Memory B cell (primary cell): ENCODE measurements at regions not wholly inside any gene's neighbourhood (a gene's known extent, or its start where the extent isn't known, plus 50 kb on each side); places are given as distances from the start of the nearest gene placed in this dataset.

Source experiments
- ATAC-seq: fragments of 150-1000 bp; cut with Tn5 transposase; 2 replicates; pipeline ENCODE4 v1.10.0; 2021; ENCODE audit warnings: low read depth, mild to moderate bottlenecking, moderate library complexity
- DNase-seq, 2 donors: peaks; one replicate each; pipeline ENCODE4 v3.0.0; 2022; ENCODE audit warnings: low spot score in 2 of 2
- H3K27ac Mint-ChIP-seq: one replicate; pipeline ENCODE4 v1.8.0; 2022; ENCODE audit warnings: mild to moderate bottlenecking, moderate library complexity, mixed read lengths
- H3K27me3 Mint-ChIP-seq: one replicate; pipeline ENCODE4 v1.8.0; 2022; ENCODE audit warnings: mixed read lengths
- H3K36me3 Mint-ChIP-seq: one replicate; pipeline ENCODE4 v1.8.0; 2022; ENCODE audit warnings: mild to moderate bottlenecking, mixed read lengths
- H3K4me1 Mint-ChIP-seq: one replicate; pipeline ENCODE4 v1.8.0; 2022; ENCODE audit warnings: mixed read lengths
- H3K4me3 Mint-ChIP-seq: one replicate; pipeline ENCODE4 v1.8.0; 2022; ENCODE audit warnings: mild to moderate bottlenecking, moderate library complexity, mixed read lengths
- H3K9me3 Mint-ChIP-seq: one replicate; pipeline ENCODE4 v1.8.0; 2022; ENCODE audit warnings: mixed read lengths

DNA sequence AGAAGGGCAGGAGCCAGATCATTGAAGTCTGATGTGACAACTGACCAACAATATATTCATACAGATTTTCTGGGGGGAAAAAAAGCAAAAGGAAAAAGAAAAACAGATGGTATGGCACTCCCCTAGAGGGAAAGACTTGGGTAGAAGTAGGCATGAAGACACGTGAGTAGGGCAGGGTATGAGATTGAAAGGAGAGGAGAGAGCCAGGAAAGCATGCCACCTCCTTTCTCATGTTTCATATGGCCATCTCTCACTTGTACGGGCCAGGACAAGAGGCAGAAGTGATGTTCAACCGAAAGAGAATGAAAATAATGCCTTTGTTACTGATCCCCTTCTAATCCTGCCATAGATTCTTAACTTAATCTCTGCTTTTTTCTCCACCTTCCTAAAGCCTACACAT lies 139.0 kb upstream of the ACTBL2 start:
- Mint-ChIP-seq H3K4me1 (no peaks in the 10 kb centered on the region), H3K9me3 (peaks cover 7% of the 10 kb centered on the region), H3K27me3 (peaks cover 2% of the 10 kb centered on the region), H3K36me3 (no peaks in the 10 kb centered on the region), H3K27ac (no peak overlapping the region), H3K4me3 (no peak overlapping the region)
- DNase-seq (no peak), ATAC-seq (no peak)

DNA sequence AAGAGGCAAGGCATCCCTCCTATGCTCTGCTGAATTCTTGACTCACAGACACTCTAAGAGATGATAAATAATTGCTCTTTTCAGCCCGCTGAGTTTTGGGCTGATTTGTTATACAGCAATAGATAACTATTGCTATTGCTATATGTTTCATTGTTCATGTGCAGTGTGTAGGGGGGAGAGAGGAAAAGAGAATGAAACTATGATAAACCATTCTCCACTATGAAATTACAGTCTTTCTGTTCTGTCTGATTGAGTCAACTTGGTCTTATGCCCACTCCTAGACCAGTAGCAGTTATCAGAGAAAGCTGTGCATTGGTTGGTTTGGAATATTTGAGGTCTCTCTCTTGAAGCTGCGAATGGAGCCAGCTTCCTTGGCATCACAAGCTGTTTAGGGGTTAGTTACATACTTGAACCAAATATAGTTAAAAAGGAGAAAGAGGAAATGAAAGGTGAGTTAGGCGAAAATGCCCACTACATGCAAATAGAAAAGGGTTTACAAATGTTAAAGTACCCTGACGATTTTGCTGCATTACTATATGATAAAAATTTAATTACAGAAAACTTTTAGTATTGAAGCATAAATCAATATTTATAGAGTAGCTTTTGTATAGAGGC lies 136.3 kb upstream of the ACTBL2 start:
- Mint-ChIP-seq H3K27me3 (peaks cover 3% of the 10 kb centered on the region), H3K9me3 (peaks cover 7% of the 10 kb centered on the region), H3K36me3 (no peaks in the 10 kb centered on the region), H3K4me3 (no peak overlapping the region), H3K27ac (no peak overlapping the region), H3K4me1 (no peaks in the 10 kb centered on the region)
- ATAC-seq (no peak), DNase-seq (no peak)

DNA sequence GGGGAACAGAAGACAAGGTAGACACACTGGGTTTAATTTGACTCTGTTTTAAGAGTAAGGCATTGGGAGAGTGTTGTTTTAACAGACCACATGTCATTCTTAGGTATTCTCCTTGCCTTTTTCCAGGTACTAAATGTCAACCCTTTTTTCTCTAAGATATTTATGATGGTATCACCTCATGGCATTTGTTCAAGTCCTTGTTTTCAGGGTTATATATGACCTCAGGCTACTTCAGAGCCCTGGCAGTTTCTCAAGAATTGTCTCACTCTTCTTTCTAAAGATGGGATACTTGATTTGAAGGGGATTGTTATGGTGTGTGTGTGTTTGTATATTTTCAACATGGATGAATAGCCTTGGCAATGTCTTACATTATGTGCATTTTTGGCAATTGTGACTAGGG lies 131.1 kb upstream of the ACTBL2 start:
- no peak for ATAC-seq
- Mint-ChIP-seq H3K4me1 (no peaks in the 10 kb centered on the region), H3K4me3 (no peak overlapping the region), H3K27ac (no peak overlapping the region), H3K36me3 (no peaks in the 10 kb centered on the region), H3K27me3 (peaks cover 7% of the 10 kb centered on the region), H3K9me3 (no peaks in the 10 kb centered on the region)
- DNase-seq = no peak

DNA sequence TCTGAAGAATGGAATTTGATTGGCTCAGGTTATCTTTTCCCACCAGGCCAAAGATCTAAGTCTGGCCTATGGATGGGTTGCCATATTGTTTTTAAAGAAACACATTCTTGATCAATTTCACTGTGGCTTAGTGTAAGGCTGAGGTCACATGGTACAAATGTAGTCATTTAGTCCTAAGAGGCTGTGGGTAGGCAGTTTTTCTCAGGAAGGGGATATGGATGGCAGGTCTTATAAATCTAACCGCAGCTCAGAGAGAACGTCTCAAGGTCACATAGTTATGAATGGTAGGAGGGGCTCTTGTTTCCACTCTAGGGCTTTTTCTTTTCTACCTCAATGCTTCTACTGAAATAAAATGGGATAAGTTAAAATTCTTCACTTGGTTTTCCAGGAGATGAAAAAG lies 128.6 kb upstream of the ACTBL2 start:
- H3K27me3 Mint-ChIP-seq = peaks cover 7% of the 10 kb centered on the region
- no peak overlapping the region for H3K27ac Mint-ChIP-seq
- no peaks in the 10 kb centered on the region for H3K4me1 Mint-ChIP-seq
- H3K36me3 Mint-ChIP-seq = no peaks in the 10 kb centered on the region
- DNase-seq = no peak
- peaks cover 4% of the 10 kb centered on the region for H3K9me3 Mint-ChIP-seq
- no peak overlapping the region for H3K4me3 Mint-ChIP-seq
- no peak for ATAC-seq

DNA sequence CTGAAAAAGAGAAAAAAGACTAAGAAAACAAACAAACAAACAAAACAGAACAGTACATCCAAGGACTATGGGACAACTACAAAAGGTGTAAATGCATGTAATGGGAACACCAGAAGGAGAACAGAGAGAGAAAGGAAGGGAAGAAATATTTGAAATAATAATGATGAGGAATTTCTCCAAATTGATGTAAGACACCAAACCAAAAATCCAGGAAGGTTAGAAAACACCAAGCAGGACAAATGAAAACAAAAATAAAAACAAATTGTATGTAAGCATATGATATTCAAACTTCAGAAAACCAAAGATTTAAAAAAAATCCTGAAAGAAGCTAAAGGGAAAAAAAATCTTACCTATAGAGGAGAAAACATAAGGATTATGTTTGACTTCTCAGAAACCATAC lies 125.9 kb upstream of the ACTBL2 start:
- H3K36me3 Mint-ChIP-seq = no peaks in the 10 kb centered on the region
- H3K27ac Mint-ChIP-seq = no peak overlapping the region
- no peak overlapping the region for H3K4me3 Mint-ChIP-seq
- H3K4me1 Mint-ChIP-seq = no peaks in the 10 kb centered on the region
- DNase-seq (no peak), ATAC-seq (no peak)
- H3K27me3 Mint-ChIP-seq = peaks cover 3% of the 10 kb centered on the region
- peaks cover 4% of the 10 kb centered on the region for H3K9me3 Mint-ChIP-seq

DNA sequence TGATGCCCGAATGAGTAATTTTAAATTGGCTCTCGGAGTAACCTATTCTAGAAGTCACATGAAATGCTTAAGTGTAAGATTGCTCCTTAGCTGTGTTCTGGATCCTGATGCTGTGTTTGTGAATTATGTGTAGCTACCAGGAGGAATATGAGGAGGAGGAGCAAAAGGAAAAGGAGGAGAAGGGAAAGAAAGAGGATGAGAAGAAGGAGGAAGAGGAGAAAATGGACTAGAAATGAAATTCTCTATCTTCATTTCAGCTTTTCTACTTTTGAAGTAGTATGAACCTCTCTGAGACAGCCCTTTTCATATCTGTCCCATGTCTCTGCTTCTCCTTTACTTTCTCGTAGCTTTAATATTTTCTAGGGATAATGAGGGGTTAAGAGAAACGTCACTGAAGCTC lies 119.4 kb upstream of the ACTBL2 start:
- Mint-ChIP-seq H3K27me3 (peaks cover 3% of the 10 kb centered on the region), H3K27ac (no peak overlapping the region), H3K4me1 (no peaks in the 10 kb centered on the region), H3K9me3 (no peaks in the 10 kb centered on the region), H3K36me3 (no peaks in the 10 kb centered on the region), H3K4me3 (no peak overlapping the region)
- ATAC-seq (no peak), DNase-seq (no peak)

DNA sequence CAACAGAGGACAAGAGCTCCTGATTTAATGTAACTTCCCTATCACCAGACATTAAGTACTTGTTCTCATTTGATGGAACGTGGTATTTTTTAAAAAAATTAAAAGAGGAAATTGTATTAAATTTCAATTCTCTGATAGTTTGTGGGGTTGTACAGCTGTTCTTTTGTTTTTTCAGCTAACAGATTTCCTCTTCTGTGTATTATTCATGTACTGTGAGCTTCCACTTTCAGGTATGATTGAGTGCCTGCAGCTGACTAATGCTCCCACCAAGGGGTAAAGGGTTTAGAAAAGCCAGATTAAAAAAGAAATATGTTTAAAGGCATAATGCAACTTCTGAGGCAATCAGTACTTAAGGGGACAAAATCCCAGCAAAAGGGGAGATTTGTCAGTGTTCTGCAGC lies 117.7 kb upstream of the ACTBL2 start:
- ATAC-seq = no peak
- no peaks in the 10 kb centered on the region for H3K9me3 Mint-ChIP-seq
- H3K36me3 Mint-ChIP-seq = no peaks in the 10 kb centered on the region
- H3K27ac Mint-ChIP-seq = no peak overlapping the region
- H3K27me3 Mint-ChIP-seq = peaks cover 3% of the 10 kb centered on the region
- H3K4me1 Mint-ChIP-seq = no peaks in the 10 kb centered on the region
- no peak overlapping the region for H3K4me3 Mint-ChIP-seq
- DNase-seq = no peak

DNA sequence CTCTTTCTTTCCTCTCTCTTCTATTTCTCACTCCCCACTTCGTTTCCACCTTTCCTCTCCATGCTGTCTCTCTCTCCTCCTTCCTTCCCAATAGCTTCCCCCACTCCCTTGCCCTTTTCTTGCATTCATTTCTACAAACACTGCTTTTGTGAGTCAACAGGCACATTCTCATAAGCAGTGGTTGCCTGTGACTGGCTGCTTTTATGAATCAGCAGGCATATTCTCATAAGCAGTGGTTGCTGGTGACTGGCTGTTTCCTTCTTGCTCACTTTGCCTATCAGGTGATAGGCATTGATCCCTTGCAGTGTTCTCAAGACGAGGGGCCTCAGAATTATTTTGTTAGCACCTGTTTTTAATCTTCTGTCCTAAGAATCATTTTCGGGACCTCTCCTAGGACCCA lies 116.1 kb upstream of the ACTBL2 start:
- DNase-seq (no peak), ATAC-seq (no peak)
- no peaks in the 10 kb centered on the region for H3K9me3 Mint-ChIP-seq
- no peak overlapping the region for H3K27ac Mint-ChIP-seq
- H3K4me3 Mint-ChIP-seq = no peak overlapping the region
- no peaks in the 10 kb centered on the region for H3K36me3 Mint-ChIP-seq
- no peaks in the 10 kb centered on the region for H3K4me1 Mint-ChIP-seq
- peaks cover 3% of the 10 kb centered on the region for H3K27me3 Mint-ChIP-seq

DNA sequence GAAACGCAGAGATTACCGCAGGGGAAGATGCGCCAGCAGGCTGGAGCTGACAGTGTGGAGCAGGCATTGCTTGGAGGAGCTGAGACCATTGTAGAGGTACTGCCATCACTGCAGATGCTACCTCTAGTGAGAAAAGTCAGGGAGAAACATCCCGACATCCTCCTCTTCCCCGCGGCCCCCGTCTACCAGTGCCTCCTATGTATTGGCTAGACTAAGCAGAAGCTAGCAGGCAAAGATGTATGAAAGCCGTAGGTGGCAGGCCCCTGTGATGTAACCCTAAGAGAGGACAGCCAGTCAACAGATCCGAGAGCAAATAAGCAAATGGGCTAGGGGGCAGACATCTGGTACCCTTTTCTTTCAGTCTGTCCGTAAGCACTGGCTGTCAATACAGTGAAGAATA lies 115.5 kb upstream of the ACTBL2 start:
- ATAC-seq (no peak), DNase-seq (no peak)
- Mint-ChIP-seq H3K9me3 (no peaks in the 10 kb centered on the region), H3K4me3 (no peak overlapping the region), H3K27ac (no peak overlapping the region), H3K4me1 (no peaks in the 10 kb centered on the region), H3K36me3 (no peaks in the 10 kb centered on the region), H3K27me3 (peaks cover 4% of the 10 kb centered on the region)

DNA sequence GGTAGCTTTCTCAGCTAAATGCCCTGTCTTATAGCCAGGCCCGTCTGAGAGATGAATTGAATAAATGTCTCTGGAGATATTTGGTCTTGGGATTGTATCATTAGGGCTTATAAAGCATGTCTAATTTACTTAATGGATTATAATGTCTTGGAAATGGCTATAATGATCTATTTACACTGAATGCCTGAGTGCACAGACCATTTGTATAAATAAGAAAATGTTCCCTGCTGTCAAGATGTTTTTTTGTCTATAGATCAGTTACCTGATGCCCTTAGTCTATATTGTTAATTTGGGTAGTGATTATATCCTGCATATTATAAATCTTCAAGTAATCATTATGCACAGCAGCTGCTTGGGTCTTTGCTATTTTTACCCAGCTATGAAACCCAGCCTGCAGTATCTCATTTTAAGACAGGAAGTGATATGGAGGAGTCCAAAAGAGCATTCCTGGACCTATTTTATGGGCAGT lies 112.9 kb upstream of the ACTBL2 start:
- H3K36me3 Mint-ChIP-seq = no peaks in the 10 kb centered on the region
- H3K4me1 Mint-ChIP-seq = peaks cover 2% of the 10 kb centered on the region
- H3K9me3 Mint-ChIP-seq = no peaks in the 10 kb centered on the region
- ATAC-seq (no peak), DNase-seq (no peak)
- peaks cover 3% of the 10 kb centered on the region for H3K27me3 Mint-ChIP-seq
- H3K4me3 Mint-ChIP-seq = no peak overlapping the region
- H3K27ac Mint-ChIP-seq = no peak overlapping the region

DNA sequence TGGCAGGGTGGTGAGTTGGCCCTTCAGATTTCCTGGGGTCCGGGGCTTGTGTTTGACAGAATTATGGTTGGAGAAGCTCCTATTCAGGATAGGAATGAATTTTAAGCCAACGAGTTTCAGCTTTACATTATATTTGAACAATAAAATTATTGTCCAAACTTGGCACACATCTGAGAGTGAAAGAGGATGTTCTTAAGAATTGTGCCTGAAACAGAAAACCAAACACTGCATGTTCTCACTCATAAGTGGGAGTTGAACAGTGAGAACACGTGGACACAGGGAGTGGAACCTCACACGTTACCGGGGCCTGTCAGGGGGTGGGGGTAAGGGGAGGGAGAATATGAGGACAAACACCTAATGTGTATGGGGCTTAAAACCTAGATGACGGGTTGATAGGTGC lies 111.8 kb upstream of the ACTBL2 start:
- H3K4me1 Mint-ChIP-seq = peaks cover 2% of the 10 kb centered on the region
- no peaks in the 10 kb centered on the region for H3K36me3 Mint-ChIP-seq
- H3K27me3 Mint-ChIP-seq = peaks cover 3% of the 10 kb centered on the region
- no peak for ATAC-seq
- no peak for DNase-seq
- H3K9me3 Mint-ChIP-seq = no peaks in the 10 kb centered on the region
- H3K27ac Mint-ChIP-seq = no peak overlapping the region
- H3K4me3 Mint-ChIP-seq = no peak overlapping the region

DNA sequence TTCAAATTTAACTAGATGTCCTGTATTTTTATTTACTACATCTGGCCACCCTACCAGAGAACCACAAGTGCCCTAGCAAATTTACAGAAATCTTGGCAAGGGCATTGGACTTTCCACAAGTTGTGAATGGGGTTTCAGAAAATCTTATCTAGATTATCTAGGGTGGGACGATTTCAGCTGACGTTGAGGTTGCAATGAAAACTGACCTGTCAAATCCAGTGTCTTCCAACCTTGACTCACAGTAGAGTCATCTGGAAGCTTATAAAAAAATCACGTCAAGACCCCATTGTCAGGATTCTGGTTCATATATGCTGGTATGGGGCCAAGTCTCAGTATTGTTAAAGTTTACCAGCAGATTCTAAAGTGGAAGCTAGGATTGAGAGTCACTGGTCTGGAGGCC lies 109.6 kb upstream of the ACTBL2 start:
- H3K4me1 Mint-ChIP-seq = peaks cover 2% of the 10 kb centered on the region
- no peaks in the 10 kb centered on the region for H3K36me3 Mint-ChIP-seq
- no peak overlapping the region for H3K27ac Mint-ChIP-seq
- peaks cover 2% of the 10 kb centered on the region for H3K9me3 Mint-ChIP-seq
- H3K4me3 Mint-ChIP-seq = no peak overlapping the region
- ATAC-seq (no peak), DNase-seq (no peak)
- H3K27me3 Mint-ChIP-seq = peaks cover 5% of the 10 kb centered on the region

DNA sequence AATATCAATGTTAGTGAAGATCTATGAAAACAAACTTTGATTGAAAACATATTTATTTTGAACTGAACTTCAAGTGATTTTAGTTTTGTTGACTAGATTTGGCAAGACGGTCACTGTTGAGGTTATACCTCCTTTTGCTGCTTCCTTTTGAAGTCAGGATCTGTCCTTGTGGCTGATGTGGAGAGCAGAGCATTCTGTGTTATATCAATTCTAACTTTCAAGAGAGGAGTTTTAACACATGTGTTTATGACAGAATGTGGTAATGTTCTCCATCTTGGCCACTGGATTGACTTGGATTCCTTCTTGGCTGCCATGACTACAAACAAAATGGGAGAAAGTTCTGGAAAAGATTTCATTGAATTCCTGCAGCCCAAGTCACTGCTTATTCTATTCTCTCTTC lies 104.0 kb upstream of the ACTBL2 start:
- ATAC-seq = no peak
- DNase-seq = no peak
- Mint-ChIP-seq H3K27me3 (peaks cover 9% of the 10 kb centered on the region), H3K9me3 (peaks cover 4% of the 10 kb centered on the region), H3K27ac (no peak overlapping the region), H3K4me1 (peaks cover 2% of the 10 kb centered on the region), H3K4me3 (no peak overlapping the region), H3K36me3 (no peaks in the 10 kb centered on the region)

DNA sequence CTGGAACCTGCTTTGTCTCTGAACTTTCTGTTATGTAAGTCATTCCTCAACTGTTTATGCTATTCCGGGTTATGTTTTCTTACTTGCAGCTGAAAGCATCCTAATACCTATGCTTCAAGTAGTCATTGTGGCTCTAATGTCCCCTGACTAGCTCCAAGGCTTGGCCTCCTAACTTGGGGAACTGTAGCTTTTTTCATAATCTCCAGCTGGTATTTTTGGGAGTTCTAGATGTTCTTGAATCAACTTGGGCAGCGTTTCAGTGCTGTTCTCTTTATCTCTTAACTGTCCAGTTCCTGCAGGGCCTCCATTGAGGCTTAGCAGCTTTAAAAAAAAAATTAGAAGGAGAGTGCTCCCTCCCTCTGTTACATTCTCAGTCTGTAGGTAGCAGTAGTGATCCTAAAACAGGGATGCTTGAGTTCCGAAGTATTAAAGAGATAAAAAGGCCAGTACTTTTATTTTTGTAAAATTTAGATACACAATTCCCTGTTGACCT lies 100.0 kb upstream of the ACTBL2 start:
- Mint-ChIP-seq H3K36me3 (no peaks in the 10 kb centered on the region), H3K4me1 (no peaks in the 10 kb centered on the region), H3K4me3 (no peak overlapping the region), H3K27ac (no peak overlapping the region), H3K9me3 (peaks cover 5% of the 10 kb centered on the region), H3K27me3 (peaks cover 14% of the 10 kb centered on the region)
- DNase-seq (no peak), ATAC-seq (no peak)

DNA sequence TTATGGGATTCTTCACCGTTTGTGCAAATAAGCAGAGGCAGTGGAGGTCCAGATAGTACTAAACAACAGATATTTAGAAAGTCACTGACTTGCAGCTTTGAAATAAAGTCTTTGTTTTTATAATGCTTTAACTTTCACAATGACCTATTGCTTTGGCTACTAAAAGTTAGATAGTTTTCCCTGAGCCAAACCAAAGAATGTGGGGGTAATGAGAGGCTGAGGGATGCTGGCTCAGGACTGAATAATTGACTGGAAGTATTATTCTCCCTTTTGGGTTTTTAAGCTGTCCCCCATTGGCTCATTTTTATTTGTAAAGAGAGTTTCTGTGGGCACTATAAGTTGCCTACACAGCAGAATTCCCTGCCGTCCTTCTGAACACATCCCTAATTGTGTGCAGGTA lies 99.2 kb upstream of the ACTBL2 start:
- Mint-ChIP-seq H3K27ac (no peak overlapping the region), H3K9me3 (peaks cover 4% of the 10 kb centered on the region), H3K4me1 (no peaks in the 10 kb centered on the region), H3K36me3 (no peaks in the 10 kb centered on the region), H3K27me3 (peaks cover 12% of the 10 kb centered on the region), H3K4me3 (no peak overlapping the region)
- no peak for ATAC-seq
- no peak for DNase-seq
